ENCODE measurements at regions not wholly inside any gene's neighbourhood (a gene's known extent, or its start where the extent isn't known, plus 50 kb on each side); places are given as distances from the start of the nearest gene placed in this dataset.

GRCh38 chr17:71432378-71433315, 688.2 kb upstream of the SOX9 start:
- no peak overlapping the region for H3K4me3 ChIP-seq (ENCODE audit: low read depth, low read length)
- peak; percentile 25 for DNase-seq (ENCODE audit: low read depth)
- no peak for TF ChIP-seq CTCF (conservative IDR thresholded peaks at IDR 0.05; ENCODE audit: low read depth, low read length)

- no peak overlapping the region for H3K4me3 ChIP-seq (ENCODE audit: low read depth, low read length)
- DNase-seq (ENCODE audit: low read depth): no peak
- no peak for TF ChIP-seq CTCF (conservative IDR thresholded peaks at IDR 0.05; ENCODE audit: low read depth, low read length)
Observed at GRCh38 chr17:71434716-71435115, 686.1 kb upstream of the SOX9 start.

GRCh38 chr17:71436479-71436878, 684.3 kb upstream of the SOX9 start:
- DNase-seq (ENCODE audit: low read depth): no peak
- TF ChIP-seq CTCF (conservative IDR thresholded peaks at IDR 0.05; ENCODE audit: low read depth, low read length): no peak
- no peak overlapping the region for H3K4me3 ChIP-seq (ENCODE audit: low read depth, low read length)

- no peak for TF ChIP-seq CTCF (conservative IDR thresholded peaks at IDR 0.05; ENCODE audit: low read depth, low read length)
Observed at GRCh38 chr17:71437166-71437565, 683.7 kb upstream of the SOX9 start.

GRCh38 chr17:71438631-71439146, 682.1 kb upstream of the SOX9 start:
- peak; percentile 94 for DNase-seq (ENCODE audit: low read depth)
- no peak overlapping the region for H3K4me3 ChIP-seq (ENCODE audit: low read depth, low read length)
- TF ChIP-seq CTCF (conservative IDR thresholded peaks at IDR 0.05; ENCODE audit: low read depth, low read length): peak; percentile 6

More at GRCh38 chr17:71437166-71437565, 683.7 kb upstream of the SOX9 start:
- H3K4me3 ChIP-seq (ENCODE audit: low read depth, low read length): no peak overlapping the region
- DNase-seq (ENCODE audit: low read depth): no peak

GRCh38 chr17:71440513-71440912, 680.3 kb upstream of the SOX9 start:
- no peak for DNase-seq (ENCODE audit: low read depth)
- no peak overlapping the region for H3K4me3 ChIP-seq (ENCODE audit: low read depth, low read length)
- no peak for TF ChIP-seq CTCF (conservative IDR thresholded peaks at IDR 0.05; ENCODE audit: low read depth, low read length)
